SH-SY5Y (cell line): ENCODE measurements at regions not wholly inside any gene's neighbourhood (a gene's known extent, or its start where the extent isn't known, plus 50 kb on each side); places are given as distances from the start of the nearest gene placed in this dataset.

Source experiments
- GATA2 ChIP-seq: IDR thresholded peaks from 2 replicates; pipeline ENCODE4 v1.6.1; 2011; ENCODE audit warnings: mild to moderate bottlenecking, low read depth, low read length
- GATA3 ChIP-seq: IDR thresholded peaks from 2 replicates; pipeline ENCODE4 v1.6.1; 2011; ENCODE audit warnings: low read depth, mild to moderate bottlenecking, low read length, moderate library complexity

- TF ChIP-seq GATA3, result no peak
- TF ChIP-seq GATA2, result no peak
Observed at GRCh38 chr10:62529396-62529795, 155.2 kb downstream of the ZNF365 start.
